NCI-H2227 treated with DMSO at 0.1 percent for 48 hours (cell line): ENCODE measurements at regions not wholly inside any gene's neighbourhood (a gene's known extent, or its start where the extent isn't known, plus 50 kb on each side); places are given as distances from the start of the nearest gene placed in this dataset.
"Not testable (repeated sequence)": the region's sequence is repeated elsewhere in the genome, so short reads cannot be mapped to it uniquely, and the experiment has no call there.

Experiments used
- DNase-seq: peaks from one replicate; lab custom pipeline; 2025; lab: John Stamatoyannopoulos, UW

- no peak for DNase-seq
These were observed 765.7 kb upstream of the IGFBP7 start for GRCh38 chr4:57875829-57876392.

GRCh38 chr4:57866468-57867171 is 756.4 kb upstream of the IGFBP7 start:
- no peak for DNase-seq

DNA sequence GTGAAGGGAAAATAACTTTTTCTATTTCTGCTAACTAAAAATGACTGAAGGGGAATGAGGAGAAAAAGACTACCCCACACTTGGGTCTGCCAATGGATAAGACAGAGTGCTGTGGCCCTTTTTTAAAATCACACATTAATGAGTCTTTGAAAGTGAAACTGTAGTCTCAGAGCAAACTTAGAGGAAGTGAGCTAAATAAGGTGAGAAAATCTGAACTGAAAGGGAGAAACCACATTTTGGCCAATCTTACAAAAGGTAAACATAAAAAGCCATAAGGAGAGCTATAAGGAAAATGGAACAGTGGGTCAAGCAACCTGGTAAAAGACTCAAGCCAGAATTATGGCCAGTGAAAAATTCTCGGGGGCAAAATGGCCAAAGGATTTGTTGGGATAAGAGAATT is 755.1 kb upstream of the IGFBP7 start:
- DNase-seq = no peak

DNA sequence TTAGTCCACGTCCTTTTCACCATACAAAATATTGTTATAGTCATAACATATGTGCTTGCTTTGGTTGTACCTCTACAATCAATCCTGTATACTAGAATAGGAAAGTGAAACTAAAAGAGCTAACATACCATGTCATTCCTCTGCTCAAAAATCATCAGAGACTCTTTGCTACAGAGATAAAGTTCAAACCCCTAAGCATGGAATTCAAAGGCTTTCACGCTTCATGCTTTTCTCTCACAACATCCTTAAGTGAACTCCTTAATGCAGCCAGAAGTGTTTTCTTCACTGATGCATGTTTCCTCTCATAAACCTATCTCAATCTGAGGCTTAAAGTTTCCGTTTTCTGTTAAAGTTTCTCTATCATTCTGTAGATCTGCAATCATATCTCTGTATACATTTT is 744.6 kb upstream of the IGFBP7 start:
- DNase-seq = no peak

GRCh38 chr4:57850141-57850540 is 740.0 kb upstream of the IGFBP7 start:
- DNase-seq = no peak

GRCh38 chr4:57832083-57832482 is 721.9 kb upstream of the IGFBP7 start:
- DNase-seq = no peak

DNA sequence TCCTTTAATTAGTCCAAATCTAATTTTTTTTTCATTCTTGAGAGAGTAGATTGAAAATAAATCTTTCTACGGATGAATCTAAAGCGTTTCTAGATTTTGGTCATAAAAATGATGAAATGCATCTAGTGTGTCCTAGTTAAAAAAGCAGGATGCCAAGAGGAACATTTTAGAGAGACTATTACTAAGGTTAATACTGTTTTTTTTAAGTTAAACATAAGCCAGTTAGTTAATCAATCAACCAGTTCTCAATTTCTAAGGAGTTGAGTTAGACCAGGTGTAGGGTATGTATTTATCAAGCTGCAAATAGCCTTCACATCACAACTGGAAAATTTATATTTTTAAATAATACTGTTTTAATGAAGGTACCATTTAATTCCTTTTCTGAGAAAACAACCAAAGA is 679.5 kb upstream of the IGFBP7 start:
- DNase-seq = no peak

DNA sequence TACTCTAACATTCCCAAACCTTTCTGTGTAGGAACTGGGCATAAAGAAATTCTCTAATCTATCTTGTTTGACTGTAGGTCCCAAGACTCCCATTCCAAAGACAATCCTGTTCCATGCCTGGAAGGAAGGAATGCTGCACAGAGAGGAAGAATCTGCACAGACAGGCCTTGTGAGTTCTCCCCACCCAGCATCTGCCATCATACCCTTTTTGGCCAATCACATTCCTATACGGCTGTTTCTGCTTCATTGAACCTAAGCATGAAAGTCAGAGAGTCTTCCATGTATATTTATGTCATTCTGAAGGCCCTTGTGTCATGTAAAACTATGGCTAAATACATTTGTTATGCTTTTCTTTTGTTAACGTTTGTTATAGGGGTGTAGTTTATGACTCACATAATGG is 667.7 kb upstream of the IGFBP7 start:
- no peak for DNase-seq

DNA sequence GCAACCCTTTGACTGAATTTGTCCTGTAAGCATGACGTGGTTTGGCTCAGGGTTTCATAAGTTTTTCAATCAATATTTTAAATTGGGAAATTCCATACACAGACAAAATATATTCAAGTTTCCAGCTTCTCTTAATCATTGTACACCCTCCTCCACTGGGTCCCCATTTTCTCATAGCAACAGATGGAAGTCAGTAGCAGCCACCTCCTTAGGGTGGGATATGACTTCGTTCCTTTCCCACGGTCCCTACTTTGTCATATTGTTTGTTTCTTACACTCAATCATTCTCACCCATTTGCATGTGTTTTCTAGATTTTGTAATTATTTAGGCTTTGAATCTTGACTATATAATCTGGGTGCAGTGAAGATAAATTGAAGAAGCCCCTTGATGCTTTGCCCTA is 664.5 kb upstream of the IGFBP7 start:
- no peak for DNase-seq

GRCh38 chr4:57774171-57774570 is 664.0 kb upstream of the IGFBP7 start:
- no peak for DNase-seq

DNA sequence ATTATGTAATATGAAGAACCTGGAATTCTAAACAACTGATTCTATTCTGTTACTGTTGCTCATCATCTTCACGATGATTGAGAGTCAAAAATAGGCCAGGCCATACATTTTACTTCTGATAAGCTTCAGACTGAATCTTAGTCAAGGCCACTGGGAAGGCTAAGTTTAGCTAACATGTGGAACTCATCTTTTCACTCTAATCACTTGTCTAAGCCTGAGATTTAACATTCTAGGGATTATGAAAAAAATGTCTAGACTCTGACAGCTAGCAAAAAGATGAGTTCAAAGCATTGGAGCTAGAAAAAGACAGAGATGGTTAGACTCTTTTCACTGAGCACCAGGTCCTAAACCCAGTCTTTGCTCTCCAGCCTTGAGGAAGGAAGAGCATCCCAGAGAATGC is 656.2 kb upstream of the IGFBP7 start:
- DNase-seq = no peak

- DNase-seq = no peak
These were observed 654.7 kb upstream of the IGFBP7 start for GRCh38 chr4:57764856-57765255.

- no peak for DNase-seq
These were observed 652.9 kb upstream of the IGFBP7 start for GRCh38 chr4:57763070-57763469.

GRCh38 chr4:57740625-57741190 is 630.5 kb upstream of the IGFBP7 start:
- no peak for DNase-seq

DNA sequence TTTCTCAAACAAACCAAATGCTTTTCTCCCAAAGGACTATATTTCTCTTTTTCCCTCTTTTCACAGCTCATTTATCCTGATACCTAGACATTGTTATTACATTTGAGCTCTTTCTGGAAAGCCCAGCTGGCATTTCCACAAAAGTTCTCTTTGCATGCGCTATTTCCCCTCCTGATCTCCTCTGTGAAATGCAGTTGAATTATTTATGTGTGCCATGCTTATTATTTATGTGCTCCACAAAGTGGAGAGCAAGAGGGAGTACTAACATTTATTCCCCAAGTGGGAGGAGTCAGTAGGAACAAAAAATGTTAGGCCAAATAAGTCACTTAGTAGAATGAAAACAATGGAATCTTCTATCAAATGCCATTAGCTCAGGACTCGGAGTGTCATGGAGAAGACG is 626.6 kb upstream of the IGFBP7 start:
- no peak for DNase-seq

GRCh38 chr4:57734104-57734670 is 624.0 kb upstream of the IGFBP7 start:
- no peak for DNase-seq

DNA sequence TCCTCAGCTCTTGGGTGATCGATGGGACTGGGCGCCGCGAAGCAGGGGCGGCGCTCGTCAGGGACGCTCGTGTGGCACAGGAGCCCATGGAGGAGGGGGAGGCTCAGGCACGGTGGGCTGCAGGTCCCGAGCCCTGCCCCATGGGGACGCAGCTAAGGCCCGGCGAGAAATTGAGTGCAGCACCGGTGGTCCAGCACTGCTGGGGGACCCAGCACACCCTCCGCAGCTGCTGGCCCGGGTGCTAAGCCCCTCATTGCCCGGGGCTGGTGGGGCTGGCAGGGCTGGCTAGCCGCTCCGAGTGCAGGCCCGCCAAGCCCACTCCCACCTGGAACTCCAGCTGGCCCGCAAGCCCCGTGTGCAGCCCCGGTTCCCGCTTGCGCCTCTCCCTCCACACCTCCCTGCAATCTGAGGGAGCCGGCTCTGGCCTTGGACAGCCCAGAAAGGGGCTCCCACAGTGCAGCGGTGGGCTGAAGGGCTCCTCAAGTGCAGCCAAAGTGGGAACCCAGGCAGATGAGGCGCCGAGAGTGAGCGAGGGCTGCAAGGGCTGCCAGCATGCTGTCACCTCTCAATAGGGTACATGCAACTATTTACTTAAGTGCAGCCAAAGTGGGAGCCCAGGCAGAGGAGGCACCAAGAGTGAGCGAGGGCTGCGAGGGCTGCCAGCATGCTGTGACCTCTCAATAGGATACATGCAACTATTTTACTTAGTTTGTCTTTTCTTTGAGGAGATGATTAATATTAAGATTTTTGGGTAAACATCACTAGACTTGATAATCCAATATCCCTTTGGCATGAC is 619.8 kb upstream of the IGFBP7 start:
- DNase-seq = not testable (repeated sequence)

DNA sequence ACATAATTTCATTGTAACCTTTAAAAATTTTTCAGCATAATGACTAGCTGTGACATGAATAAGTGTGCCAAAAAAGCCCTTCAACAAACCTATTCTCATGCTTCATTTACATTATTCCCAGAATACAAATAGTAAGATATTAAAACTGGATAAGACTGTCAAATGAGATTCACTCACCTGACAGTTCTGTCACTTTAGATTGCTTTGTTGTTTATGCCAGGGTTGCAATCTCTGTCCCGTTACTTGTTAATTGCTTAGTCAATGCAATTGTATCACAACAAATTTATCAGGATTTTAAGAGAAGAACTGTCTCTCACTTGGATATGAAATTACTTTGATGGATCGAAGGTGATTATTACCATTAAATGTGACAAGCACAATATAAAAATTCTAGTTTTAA is 616.0 kb upstream of the IGFBP7 start:
- DNase-seq = no peak

GRCh38 chr4:57719456-57719855 is 609.3 kb upstream of the IGFBP7 start:
- DNase-seq = no peak

GRCh38 chr4:57714313-57714712 is 604.1 kb upstream of the IGFBP7 start:
- DNase-seq = not testable (repeated sequence)

- no peak for DNase-seq
These were observed 599.9 kb upstream of the IGFBP7 start for GRCh38 chr4:57710053-57710452.

DNA sequence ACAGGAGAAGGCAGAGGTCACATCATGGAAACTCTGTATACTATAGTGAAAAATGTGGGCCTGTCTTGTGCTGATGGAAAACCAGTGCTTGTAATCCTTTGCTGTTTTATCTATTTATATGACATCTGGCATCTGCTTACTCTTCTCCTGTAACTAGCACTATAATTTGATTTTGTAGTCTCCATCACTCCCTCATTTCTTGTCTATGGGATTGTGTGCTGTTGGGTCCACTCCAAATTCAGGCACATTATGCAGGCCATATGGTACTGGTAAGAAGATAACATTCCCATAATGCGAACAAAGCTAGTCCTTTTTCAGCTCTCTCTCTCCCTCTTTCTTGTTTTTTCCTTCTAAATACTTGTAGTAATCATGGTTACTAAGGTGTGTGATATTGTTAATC is 581.2 kb upstream of the IGFBP7 start:
- DNase-seq = no peak
